IMR-90 (cell line): ENCODE measurements at regions not wholly inside any gene's neighbourhood (a gene's known extent, or its start where the extent isn't known, plus 50 kb on each side); places are given as distances from the start of the nearest gene placed in this dataset.

Experiments used
- ATAC-seq: fragments of 200-7000 bp; cut with Tn5 transposase; 2 replicates; pipeline ENCODE4 v1.9.1; 2020; ENCODE audit warnings: low read depth, mild to moderate bottlenecking, moderate library complexity
- BruUV-seq: library from RNA; stranded (reverse); fragments of 400-500 nt; replicated peaks from 2 replicates; lab custom pipeline; 2021; lab: Mats Ljungman, UMichigan
- CTCF ChIA-PET: fragments of 300-600 bp; formaldehyde crosslinking; extraction: SDS; loops from one replicate; lab custom pipeline; 2021; ENCODE audit warnings: antibody characterized with exemption; lab: Yijun Ruan, JAX
- POLR2A ChIA-PET: fragments of 300-600 bp; sonication (Branson Sonifier 250); formaldehyde crosslinking; loops from one replicate; lab custom pipeline; 2022; ENCODE audit warnings: antibody characterized with exemption; ENCODE audit not compliant: unreplicated experiment; lab: Charles Lee
- DNase-seq: peaks from one replicate; pipeline ENCODE4 v3.0.0; 2013
- H2AFZ ChIP-seq: replicated peaks from 2 replicates; pipeline ENCODE3; 2013; ENCODE audit warnings: low read length, mild to moderate bottlenecking; ENCODE audit not compliant: poor library complexity
- H2AK5ac ChIP-seq: 2 replicates; pipeline ENCODE4 v1.6.1; 2013; ENCODE audit warnings: low read depth, low read length, inconsistent platforms
- H2AK9ac ChIP-seq: replicated peaks from 2 replicates; pipeline ENCODE3; 2013; ENCODE audit warnings: mild to moderate bottlenecking, low read depth, low read length, moderate library complexity; ENCODE audit not compliant: poor library complexity
- H2BK120ac ChIP-seq: 2 replicates; pipeline ENCODE4 v1.6.1; 2013; ENCODE audit warnings: low read depth, low read length, inconsistent platforms
- H2BK15ac ChIP-seq: 3 replicates; pipeline ENCODE4 v1.6.1; 2013; ENCODE audit warnings: low read depth, low read length, inconsistent platforms
- H2BK20ac ChIP-seq: 2 replicates; pipeline ENCODE4 v1.6.1; 2013; ENCODE audit warnings: low read depth, mild to moderate bottlenecking, inconsistent platforms, low read length, moderate library complexity
- H2BK5ac ChIP-seq: 2 replicates; pipeline ENCODE4 v1.6.1; 2013; ENCODE audit warnings: mild to moderate bottlenecking, low read depth, low read length, inconsistent platforms; ENCODE audit not compliant: poor library complexity, severe bottlenecking
- H3K14ac ChIP-seq: replicated peaks from 2 replicates; pipeline ENCODE4 v1.6.1; 2013; ENCODE audit warnings: low read depth, low read length, inconsistent platforms
- H3K18ac ChIP-seq: 2 replicates; pipeline ENCODE4 v1.6.1; 2013; ENCODE audit warnings: low read depth, low read length, control low read depth
- H3K23ac ChIP-seq: 2 replicates; pipeline ENCODE4 v1.6.1; 2013; ENCODE audit warnings: low read depth, low read length, inconsistent platforms
- H3K27ac ChIP-seq: 2 replicates; pipeline ENCODE4 v1.5.1; 2013; ENCODE audit warnings: mild to moderate bottlenecking, control low read depth, low read length; ENCODE audit not compliant: insufficient read depth
- H3K27me3 ChIP-seq: 2 replicates; pipeline ENCODE4 v1.6.1; 2013; ENCODE audit warnings: low read length; ENCODE audit not compliant: control insufficient read depth, insufficient read depth
- H3K36me3 ChIP-seq: 2 replicates; pipeline ENCODE4 v1.6.1; 2013; ENCODE audit warnings: low read length, mixed read lengths; ENCODE audit not compliant: control insufficient read depth, insufficient read depth
- H3K4ac ChIP-seq: 2 replicates; pipeline ENCODE4 v1.6.1; 2013; ENCODE audit warnings: low read depth, low read length, inconsistent platforms
- H3K4me1 ChIP-seq: 2 replicates; pipeline ENCODE4 v1.6.1; 2013; ENCODE audit warnings: low read length, mixed read lengths; ENCODE audit not compliant: control insufficient read depth, insufficient read depth
- H3K4me2 ChIP-seq: 2 replicates; pipeline ENCODE4 v1.6.1; 2013; ENCODE audit warnings: low read depth, mild to moderate bottlenecking, control low read depth, low read length, moderate library complexity
- H3K4me3 ChIP-seq: 2 replicates; pipeline ENCODE4 v1.5.1; 2013; ENCODE audit warnings: low read depth, mild to moderate bottlenecking, control low read depth, low read length, moderate library complexity; ENCODE audit not compliant: insufficient read depth
- H3K56ac ChIP-seq: 2 replicates; pipeline ENCODE4 v1.6.1; 2013; ENCODE audit warnings: low read length, inconsistent platforms; ENCODE audit not compliant: insufficient read depth; ENCODE audit errors: extremely low read depth
- H3K79me1 ChIP-seq, 2 experiments: 2 replicates each; pipeline ENCODE4 v1.6.1; 2013; ENCODE audit warnings: low read length in 2 of 2, inconsistent platforms in 1 of 2, low read depth in 1 of 2
- H3K9ac ChIP-seq: 2 replicates; pipeline ENCODE4 v1.6.1; 2013; ENCODE audit warnings: low read depth, low read length, control low read depth
- H3K9me1 ChIP-seq: 2 replicates; pipeline ENCODE4 v1.6.1; 2013; ENCODE audit warnings: low read length, inconsistent platforms; ENCODE audit not compliant: insufficient read depth
- H3K9me3 ChIP-seq: 2 replicates; pipeline ENCODE4 v1.6.1; 2013; ENCODE audit warnings: low read length; ENCODE audit not compliant: control insufficient read depth, insufficient read depth
- H4K20me1 ChIP-seq: 2 replicates; pipeline ENCODE4 v1.6.1; 2013; ENCODE audit warnings: low read length, inconsistent platforms; ENCODE audit not compliant: insufficient read depth
- H4K5ac ChIP-seq: 2 replicates; pipeline ENCODE4 v1.6.1; 2013; ENCODE audit warnings: mild to moderate bottlenecking, low read depth, low read length, control low read depth
- H4K8ac ChIP-seq, 2 experiments: 2 replicates each; pipeline ENCODE4 v1.6.1; 2013; ENCODE audit warnings: low read depth in 2 of 2, low read length in 2 of 2, control low read depth in 1 of 2, inconsistent platforms in 1 of 2
- H4K91ac ChIP-seq: 2 replicates; pipeline ENCODE4 v1.6.1; 2013; ENCODE audit warnings: low read depth, low read length, inconsistent platforms; ENCODE audit not compliant: insufficient read depth
- MAZ ChIP-seq: IDR thresholded peaks from 2 replicates; pipeline ENCODE4 v1.6.1; 2012; ENCODE audit warnings: low read depth, mild to moderate bottlenecking, low read length, improper control_type of control experiment, moderate library complexity, borderline replicate concordance
- MXI1 ChIP-seq: IDR thresholded peaks from 2 replicates; pipeline ENCODE4 v1.6.1; 2012; ENCODE audit warnings: low read depth, mild to moderate bottlenecking, low read length, moderate library complexity, borderline replicate concordance
- RAD21 ChIP-seq: IDR thresholded peaks from 2 replicates; pipeline ENCODE4 v1.6.1; 2012; ENCODE audit warnings: low read length, improper control_type of control experiment
- SMC3 ChIP-seq: fragments of 150-350 bp; IDR thresholded peaks from 2 replicates; pipeline ENCODE4 v1.6.1; 2016; ENCODE audit warnings: low read depth, mild to moderate bottlenecking, antibody characterized with exemption, low read length, moderate library complexity
- WGBS, 2 experiments: methylation state at CpG; one replicate each; pipeline versions ENCODE4 v1.1.5 to v1.1.7; 2013; ENCODE audit warnings: missing lambda C conversion rate in 2 of 2; ENCODE audit not compliant: insufficient read length in 1 of 2; ENCODE audit errors: extremely low coverage in 2 of 2; 5-methylcytosine and 5-hydroxymethylcytosine counted together
- dilution Hi-C: fragments of 300-500 bp; cut with HindIII; formaldehyde crosslinking; loops from one replicate; pipeline ENCODE4 v1.14.3; 2018; ENCODE audit warnings: low sequenced_read_pairs; ENCODE audit not compliant: unreplicated experiment
- in situ Hi-C: fragments of 300-500 bp; cut with MboI; formaldehyde crosslinking; loops from 3 replicates; pipeline ENCODE4 v1.14.3; 2019; ENCODE audit warnings: low sequenced_read_pairs, inconsistent platforms, mixed read lengths
- intact Hi-C: fragments of 100-400 bp; cut with micrococcal nuclease; formaldehyde crosslinking; loops from 2 replicates; pipeline ENCODE4 v1.10.0; 2022
- TF ChIP-seq, protein P1 (sequence below): fragments of 150-350 bp; IDR thresholded peaks from 2 replicates; pipeline ENCODE4 v1.6.1; 2017; ENCODE audit warnings: mild to moderate bottlenecking, antibody characterized with exemption, low read length, low read depth

DNA sequence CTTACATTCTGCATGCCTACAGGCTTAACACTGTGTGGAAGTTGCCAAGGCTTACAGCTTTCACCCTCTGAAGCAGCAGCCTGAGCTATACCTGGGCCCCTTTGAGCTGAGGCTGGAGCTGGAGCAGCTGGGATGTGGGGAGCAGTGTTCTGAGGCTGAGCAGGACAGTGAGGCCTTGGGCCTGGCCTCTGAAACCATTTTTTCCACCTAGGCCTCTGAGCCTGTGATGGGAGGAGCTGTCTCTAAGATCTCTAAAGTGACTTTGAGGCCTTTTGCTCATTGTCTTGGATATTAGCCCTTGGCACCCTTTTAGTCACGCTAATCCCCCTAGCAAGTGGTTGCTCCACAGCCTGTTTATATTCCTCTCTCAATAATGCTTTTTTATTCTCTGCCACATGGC, 59.9 kb upstream of the ZBED5 start:
- peaks cover 3% of the 10 kb centered on the region; the same call in 1 of the 2 replicates for H3K4me1 ChIP-seq
- in situ Hi-C loops: no loop called here
- H3K36me3 ChIP-seq: no peaks in the 10 kb centered on the region
- WGBS, 2 experiments: no CpG with 5 or more reads among the region's 1 CpG
- ChIA-PET CTCF (no interaction called here), POLR2A (no interaction called here)
- H3K27ac ChIP-seq: no peak overlapping the region
- no peak overlapping the region for H3K23ac ChIP-seq
- H2BK20ac ChIP-seq: no peak overlapping the region
- DNase-seq (no peak), ATAC-seq (no peak)
- dilution Hi-C loops: no loop called here
- no peak overlapping the region for H2BK120ac ChIP-seq
- no peak overlapping the region for H3K9ac ChIP-seq
- H3K56ac ChIP-seq: no peak overlapping the region
- no peak overlapping the region for H3K4ac ChIP-seq
- H2AFZ ChIP-seq: no peak overlapping the region
- H2AK9ac ChIP-seq: no peak overlapping the region
- 0 out of 2 replicates have a peak, but pooled peaks cover 3% of the 10 kb centered on the region for H3K9me1 ChIP-seq
- H2BK5ac ChIP-seq: no peak overlapping the region
- no peak overlapping the region for H3K18ac ChIP-seq
- intact Hi-C loops: no loop called here
- H3K79me1 ChIP-seq: no peaks in the 10 kb centered on the region
- H3K9me3 ChIP-seq: no peaks in the 10 kb centered on the region; the same call in 1 of the 2 replicates
- no peak overlapping the region for H2BK15ac ChIP-seq
- no peaks in the 10 kb centered on the region for H3K27me3 ChIP-seq
- no peak overlapping the region for H3K4me3 ChIP-seq
- no peaks in the 10 kb centered on the region for H4K20me1 ChIP-seq
- H4K91ac ChIP-seq: no peak overlapping the region
- H3K14ac ChIP-seq: no peak overlapping the region
- H2AK5ac ChIP-seq: no peak overlapping the region
- no TSS peak for BruUV-seq
- TF ChIP-seq SMC3 (no peak), MAZ (no peak), MXI1 (no peak), RAD21 (no peak)
- TF ChIP-seq, protein P1, sequence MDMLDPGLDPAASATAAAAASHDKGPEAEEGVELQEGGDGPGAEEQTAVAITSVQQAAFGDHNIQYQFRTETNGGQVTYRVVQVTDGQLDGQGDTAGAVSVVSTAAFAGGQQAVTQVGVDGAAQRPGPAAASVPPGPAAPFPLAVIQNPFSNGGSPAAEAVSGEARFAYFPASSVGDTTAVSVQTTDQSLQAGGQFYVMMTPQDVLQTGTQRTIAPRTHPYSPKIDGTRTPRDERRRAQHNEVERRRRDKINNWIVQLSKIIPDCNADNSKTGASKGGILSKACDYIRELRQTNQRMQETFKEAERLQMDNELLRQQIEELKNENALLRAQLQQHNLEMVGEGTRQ: no peak
- no peak overlapping the region for H3K4me2 ChIP-seq
- H4K8ac ChIP-seq: no peak overlapping the region
- no peak overlapping the region for H4K5ac ChIP-seq
